ENCODE measurements at regions not wholly inside any gene's neighbourhood (a gene's known extent, or its start where the extent isn't known, plus 50 kb on each side); places are given as distances from the start of the nearest gene placed in this dataset.

DNA sequence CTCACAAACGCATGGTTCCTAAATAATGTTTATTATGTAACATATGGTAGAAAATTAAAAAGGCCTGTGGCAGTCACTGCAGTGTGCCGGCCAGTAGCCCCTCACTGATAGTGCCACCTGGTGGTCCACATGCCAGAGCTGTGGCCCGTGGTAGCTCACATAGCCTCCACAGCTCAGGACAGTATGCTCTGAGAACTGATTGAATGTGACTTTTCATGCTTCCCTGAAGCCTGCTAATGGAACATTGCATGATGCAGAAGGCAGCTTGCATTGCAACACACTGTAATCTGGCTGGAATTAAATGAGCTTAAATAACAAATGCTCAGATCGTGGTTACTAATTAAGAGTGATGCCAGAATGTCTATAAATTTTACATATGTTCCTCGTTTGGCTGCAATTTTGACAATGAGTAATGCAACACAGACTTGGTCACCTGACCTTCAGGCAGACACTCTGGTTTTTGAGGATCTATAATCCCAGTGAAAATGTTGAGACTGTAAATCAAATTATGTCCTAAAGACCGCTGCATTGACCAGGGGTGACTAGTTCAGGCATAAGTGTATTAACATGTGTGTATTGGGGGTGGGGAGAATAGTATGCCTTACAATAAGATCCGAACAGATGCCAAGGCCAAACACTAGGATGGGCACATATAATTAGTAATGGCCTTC is 566.4 kb downstream of the METTL15 start:
- TF ChIP-seq, protein P1, sequence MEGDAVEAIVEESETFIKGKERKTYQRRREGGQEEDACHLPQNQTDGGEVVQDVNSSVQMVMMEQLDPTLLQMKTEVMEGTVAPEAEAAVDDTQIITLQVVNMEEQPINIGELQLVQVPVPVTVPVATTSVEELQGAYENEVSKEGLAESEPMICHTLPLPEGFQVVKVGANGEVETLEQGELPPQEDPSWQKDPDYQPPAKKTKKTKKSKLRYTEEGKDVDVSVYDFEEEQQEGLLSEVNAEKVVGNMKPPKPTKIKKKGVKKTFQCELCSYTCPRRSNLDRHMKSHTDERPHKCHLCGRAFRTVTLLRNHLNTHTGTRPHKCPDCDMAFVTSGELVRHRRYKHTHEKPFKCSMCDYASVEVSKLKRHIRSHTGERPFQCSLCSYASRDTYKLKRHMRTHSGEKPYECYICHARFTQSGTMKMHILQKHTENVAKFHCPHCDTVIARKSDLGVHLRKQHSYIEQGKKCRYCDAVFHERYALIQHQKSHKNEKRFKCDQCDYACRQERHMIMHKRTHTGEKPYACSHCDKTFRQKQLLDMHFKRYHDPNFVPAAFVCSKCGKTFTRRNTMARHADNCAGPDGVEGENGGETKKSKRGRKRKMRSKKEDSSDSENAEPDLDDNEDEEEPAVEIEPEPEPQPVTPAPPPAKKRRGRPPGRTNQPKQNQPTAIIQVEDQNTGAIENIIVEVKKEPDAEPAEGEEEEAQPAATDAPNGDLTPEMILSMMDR (IDR thresholded peaks at IDR 0.05; ENCODE audit: extremely low read depth in 1 of 2, insufficient read depth in 1 of 2, low read depth in 1 of 2, low read length in 2 of 2): peak; percentile 22 to 37
- TF ChIP-seq FOS (IDR thresholded peaks at IDR 0.05; ENCODE audit: borderline replicate concordance, insufficient read depth, low read length): no peak
- no peak for TF ChIP-seq GATA2 (IDR thresholded peaks at IDR 0.05; ENCODE audit: insufficient read depth, insufficient read length, low read depth, low read length)
- TF ChIP-seq EZH2 (IDR thresholded peaks at IDR 0.05; ENCODE audit: borderline replicate concordance, low read depth, low read length, severe bottlenecking): no peak
- TF ChIP-seq POLR2A (IDR thresholded peaks at IDR 0.05; ENCODE audit: low read depth, low read length): no peak
